Heart right ventricle (tissue), 16 donors: ENCODE measurements at regions not wholly inside any gene's neighbourhood (a gene's known extent, or its start where the extent isn't known, plus 50 kb on each side); places are given as distances from the start of the nearest gene placed in this dataset.

Experiments
- ATAC-seq, 8 donors: fragments of 200-7000 bp; cut with Tn5 transposase; one replicate each; pipeline ENCODE4 v1.9.1; 2020; ENCODE audit warnings: mild to moderate bottlenecking in 8 of 8, moderate library complexity in 8 of 8, moderate number of reproducible peaks in 1 of 8
- DNase-seq, 2 donors: peaks; one replicate each; pipeline ENCODE4 v3.0.0-alpha.2; 2020
- H3K27ac ChIP-seq, 10 donors: fragments of 200-600 bp; sonication (generic) in 2 of 10; one replicate each; pipeline versions ENCODE4 v1.5.0 to v1.8.0; 2020 to 2022; ENCODE audit warnings: mild to moderate bottlenecking in 3 of 10
- H3K27me3 ChIP-seq, 7 donors: fragments of 200-600 bp; one replicate each; pipeline ENCODE4 v1.8.0; 2021 to 2022; ENCODE audit warnings: mild to moderate bottlenecking in 2 of 7
- H3K36me3 ChIP-seq, 9 donors: fragments of 200-600 bp; sonication (generic) in 1 of 9; one replicate each; pipeline versions ENCODE4 v1.5.0 to v1.8.0; 2020 to 2022; ENCODE audit warnings: mild to moderate bottlenecking in 2 of 9
- H3K4me1 ChIP-seq, 9 donors: fragments of 200-600 bp; sonication (generic) in 1 of 9; one replicate each; pipeline versions ENCODE4 v1.5.0 to v1.8.0; 2020 to 2022; ENCODE audit warnings: mild to moderate bottlenecking in 4 of 9
- H3K4me3 ChIP-seq, 10 donors: fragments of 200-600 bp; sonication (generic) in 2 of 10; one replicate each; pipeline versions ENCODE4 v1.5.0 to v1.8.0; 2020 to 2022; ENCODE audit warnings: mild to moderate bottlenecking in 7 of 10, moderate library complexity in 2 of 10
- H3K9me3 ChIP-seq, 11 donors: fragments of 200-600 bp in 10 of 11; sonication (generic) in 2 of 11; one replicate each; pipeline versions ENCODE4 v1.5.0 to v1.8.0; 2013 to 2022; ENCODE audit warnings: mild to moderate bottlenecking in 2 of 11, control low read depth in 1 of 11, moderate library complexity in 1 of 11
- WGBS, 2 donors: extraction: QIAGEN DNeasy Blood & Tissue Kit; methylation state at CpG; one replicate each; pipeline ENCODE4 v1.1.7; 2013; ENCODE audit warnings: inconsistent platforms in 1 of 2; 5-methylcytosine and 5-hydroxymethylcytosine counted together
- intact Hi-C, 10 donors: fragments of 100-400 bp; cut with DNase I; formaldehyde crosslinking; loops; one replicate each; pipeline versions ENCODE4 v1.11.1 to v1.14.2; 2022
- TF ChIP-seq, protein P1 (sequence below), 9 donors: fragments of 200-600 bp; sonication (generic) in 2 of 9; IDR thresholded peaks; one replicate each; pipeline versions ENCODE4 v1.5.0 to v1.8.0; 2021 to 2022; ENCODE audit warnings: antibody characterized with exemption in 9 of 9, mild to moderate bottlenecking in 5 of 9, moderate library complexity in 1 of 9
- donor health status: Arrhythmogenic right ventricular cardiomyopathy.
- donor health status: ischemic (EF 13 %, LVEDD 7.1; RV severe dilation, severe dysfunction).
- donor health status: healthy with polysubstance abuse.
- donor health status: DM: no; HTN: yes; CAD: no.
- donor health status: DM: no; HTN: no; CAD: no.
- donor health status: ischemic (EF 25% LVEDD 6.9; RV normal size, moderate dysfunction).
- donor health status: ischemic (EF 25% LVEDD 5.7; RV mildly dilated, moderate dysfunction).
- donor health status: healthy.
- donor health status: DM: yes; HTN: yes; CAD: no.
- donor health status: Ischemic cardiomyopathy.
- donor health status: ischemic (EF 35%, LVEDD 5.7; RV mildly dilated, moderate dysfunction).
- donor health status: nonischemic (EF 11% LVEDD 7.7; RV severe dilation, severe dysfunction).
- donor health status: DM: yes; HTN: yes; CAD: no.
- donor health status: PGD.
- donor health status: ischemic (EF 29% LVEDD 5.4; RV normal size, mild dysfunction).
- donor health status: nonischemic (EF 23%, LVEDD 6.1; RV moderate dilation, normal function).

DNA sequence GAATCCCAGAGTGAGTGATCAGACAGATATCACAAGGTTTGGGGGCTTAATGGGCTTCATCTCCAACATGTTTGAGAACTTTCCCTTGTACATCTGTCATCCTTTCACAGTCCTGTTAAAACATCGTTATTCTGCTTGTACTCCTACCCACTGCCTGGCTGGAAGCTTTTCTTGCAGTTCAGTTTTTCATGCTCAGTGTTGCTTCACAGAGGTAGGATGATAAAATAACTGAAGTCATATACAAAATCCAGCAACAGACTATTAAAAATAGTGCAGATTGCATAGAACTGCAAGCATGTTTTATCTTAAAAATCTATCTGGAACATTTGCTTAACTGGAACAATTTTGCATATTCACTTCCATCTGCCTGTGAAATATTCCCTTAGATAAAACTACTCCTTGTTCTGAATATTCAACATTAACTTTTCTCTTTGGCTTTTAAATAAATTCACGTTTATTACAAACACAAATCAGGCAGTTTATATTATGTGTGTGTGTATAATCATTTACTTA lies 579.6 kb upstream of the IGFBP7 start:
- Histone ChIP-seq H3K36me3 (no peaks in the 10 kb centered on the region), H3K4me1 (no peaks in the 10 kb centered on the region), H3K4me3 (no peak overlapping the region), H3K27me3 (peaks cover 0 to 2% (median 0%) of the 10 kb centered on the region in 7 donors), H3K9me3 (peaks cover 0 to 8% (median 0%) of the 10 kb centered on the region in 11 donors), H3K27ac (no peak overlapping the region)
- intact Hi-C loops: no loop called here
- TF ChIP-seq, protein P1, sequence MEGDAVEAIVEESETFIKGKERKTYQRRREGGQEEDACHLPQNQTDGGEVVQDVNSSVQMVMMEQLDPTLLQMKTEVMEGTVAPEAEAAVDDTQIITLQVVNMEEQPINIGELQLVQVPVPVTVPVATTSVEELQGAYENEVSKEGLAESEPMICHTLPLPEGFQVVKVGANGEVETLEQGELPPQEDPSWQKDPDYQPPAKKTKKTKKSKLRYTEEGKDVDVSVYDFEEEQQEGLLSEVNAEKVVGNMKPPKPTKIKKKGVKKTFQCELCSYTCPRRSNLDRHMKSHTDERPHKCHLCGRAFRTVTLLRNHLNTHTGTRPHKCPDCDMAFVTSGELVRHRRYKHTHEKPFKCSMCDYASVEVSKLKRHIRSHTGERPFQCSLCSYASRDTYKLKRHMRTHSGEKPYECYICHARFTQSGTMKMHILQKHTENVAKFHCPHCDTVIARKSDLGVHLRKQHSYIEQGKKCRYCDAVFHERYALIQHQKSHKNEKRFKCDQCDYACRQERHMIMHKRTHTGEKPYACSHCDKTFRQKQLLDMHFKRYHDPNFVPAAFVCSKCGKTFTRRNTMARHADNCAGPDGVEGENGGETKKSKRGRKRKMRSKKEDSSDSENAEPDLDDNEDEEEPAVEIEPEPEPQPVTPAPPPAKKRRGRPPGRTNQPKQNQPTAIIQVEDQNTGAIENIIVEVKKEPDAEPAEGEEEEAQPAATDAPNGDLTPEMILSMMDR (IDR thresholded peaks at IDR 0.05): no peak
- ATAC-seq: no peak
- WGBS, 2 donors: 61% methylated on average over 2 of the region's 2 CpGs
- DNase-seq: no peak

DNA sequence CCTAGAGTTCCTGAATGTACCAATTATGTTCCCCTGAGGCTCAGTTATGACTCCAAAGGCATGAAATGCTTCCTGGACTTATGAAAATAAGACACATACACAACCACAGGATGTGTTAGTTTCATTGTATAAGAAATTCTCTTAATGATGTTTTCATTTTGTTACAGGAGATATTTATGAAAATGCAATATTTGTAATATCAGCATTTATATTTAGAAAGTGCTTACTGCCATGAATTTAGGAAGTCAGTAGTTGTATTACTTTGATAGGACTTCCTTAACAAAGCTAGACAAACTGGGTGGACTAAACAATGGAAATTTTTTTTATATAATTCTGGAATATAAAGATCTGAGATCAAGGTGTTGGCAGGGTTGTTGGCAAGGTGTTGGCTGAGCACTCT lies 572.1 kb upstream of the IGFBP7 start:
- no peak overlapping the region for H3K4me3 ChIP-seq
- TF ChIP-seq, protein P1 (IDR thresholded peaks at IDR 0.05): no peak

DNA sequence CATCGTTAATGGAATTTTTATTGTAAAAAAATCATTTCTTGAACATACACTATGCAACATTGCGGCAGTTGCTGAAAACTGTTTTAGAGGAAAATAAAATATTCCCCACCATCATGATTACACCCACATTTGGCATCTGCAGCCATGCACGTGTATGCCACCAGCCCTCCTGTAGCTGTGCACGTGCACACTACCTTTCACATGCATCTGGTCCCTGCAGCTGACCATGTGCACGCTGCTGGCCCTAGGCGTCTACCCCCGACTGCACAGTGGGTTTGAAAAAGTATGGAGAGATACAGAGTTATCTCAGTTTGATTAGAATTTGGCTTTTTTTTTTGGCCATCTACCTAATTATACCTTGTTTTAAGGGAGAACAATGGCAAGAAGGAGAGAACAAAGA lies 569.8 kb upstream of the IGFBP7 start:
- no peak for DNase-seq
- no peak for ATAC-seq
- H3K4me1 ChIP-seq: no peaks in the 10 kb centered on the region
- intact Hi-C loops: no loop called here
- H3K9me3 ChIP-seq: no peaks in the 10 kb centered on the region
- H3K36me3 ChIP-seq: no peaks in the 10 kb centered on the region
- no peak overlapping the region for H3K27ac ChIP-seq
- H3K4me3 ChIP-seq: no peak overlapping the region
- TF ChIP-seq, protein P1 (IDR thresholded peaks at IDR 0.05): no peak
- H3K27me3 ChIP-seq: no peaks in the 10 kb centered on the region
- 86% methylated on average over 7 of the region's 7 CpGs for WGBS, 2 donors

More for the DNA sequence above, 572.1 kb upstream of the IGFBP7 start:
- Histone ChIP-seq H3K27ac (no peak overlapping the region), H3K4me1 (no peaks in the 10 kb centered on the region), H3K9me3 (no peaks in the 10 kb centered on the region), H3K27me3 (peaks cover 0 to 2% (median 0%) of the 10 kb centered on the region in 7 donors), H3K36me3 (no peaks in the 10 kb centered on the region)
- ATAC-seq (no peak), DNase-seq (no peak)
- intact Hi-C loops: no loop called here

DNA sequence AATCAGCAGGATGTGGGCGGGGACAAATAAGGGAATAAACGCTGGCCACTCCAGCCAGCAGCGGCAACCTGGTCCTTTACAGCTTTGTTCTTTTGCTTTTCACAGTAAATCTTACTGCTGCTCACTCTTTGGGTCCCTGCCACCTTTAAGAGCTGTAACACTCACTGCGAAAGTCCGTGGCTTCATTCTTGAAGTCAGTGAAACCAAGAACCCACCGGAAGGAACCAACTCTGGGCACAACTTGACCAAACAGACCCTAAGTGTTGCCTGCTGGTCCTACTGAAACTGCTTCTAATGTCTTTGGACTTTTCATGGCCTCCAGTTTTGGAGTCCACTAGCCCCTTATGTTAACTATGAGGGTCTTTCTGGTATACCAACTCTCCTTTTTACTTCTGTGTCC lies 566.2 kb upstream of the IGFBP7 start:
- H3K4me1 ChIP-seq: no peaks in the 10 kb centered on the region
- WGBS, 2 donors: 93 to 94% methylated on average over 6 of the region's 6 CpGs
- no peaks in the 10 kb centered on the region for H3K9me3 ChIP-seq
- H3K27me3 ChIP-seq: no peaks in the 10 kb centered on the region
- no peak overlapping the region for H3K27ac ChIP-seq
- no peak for DNase-seq
- no peak for ATAC-seq
- intact Hi-C loops: no loop called here
- no peak overlapping the region for H3K4me3 ChIP-seq
- H3K36me3 ChIP-seq: no peaks in the 10 kb centered on the region
- TF ChIP-seq, protein P1 (IDR thresholded peaks at IDR 0.05): no peak
